ENCODE measurements at regions not wholly inside any gene's neighbourhood (a gene's known extent, or its start where the extent isn't known, plus 50 kb on each side); places are given as distances from the start of the nearest gene placed in this dataset.

- H3K27ac ChIP-seq (ENCODE audit: low read length): no peak overlapping the region
- no peaks in the 10 kb centered on the region for H3K9me3 ChIP-seq (ENCODE audit: control insufficient read depth, insufficient read depth, low read length)
- no peak overlapping the region for H3K4me3 ChIP-seq (ENCODE audit: low read length)
- DNase-seq (ENCODE audit: low read depth, low spot score): no peak
- no peaks in the 10 kb centered on the region for H3K4me1 ChIP-seq (ENCODE audit: control insufficient read depth, insufficient read depth, low read length)
- no CpG with 5 or more reads among the region's 5 CpGs for WGBS (ENCODE audit: insufficient coverage, insufficient read length)
- no peaks in the 10 kb centered on the region for H3K27me3 ChIP-seq (ENCODE audit: control insufficient read depth, insufficient read depth, low read length)
- no peaks in the 10 kb centered on the region for H3K36me3 ChIP-seq (ENCODE audit: control insufficient read depth, insufficient read depth, low read length)
Measured at GRCh38 chr10:36489611-36490228, 635.7 kb upstream of the ANKRD30A start.

DNA sequence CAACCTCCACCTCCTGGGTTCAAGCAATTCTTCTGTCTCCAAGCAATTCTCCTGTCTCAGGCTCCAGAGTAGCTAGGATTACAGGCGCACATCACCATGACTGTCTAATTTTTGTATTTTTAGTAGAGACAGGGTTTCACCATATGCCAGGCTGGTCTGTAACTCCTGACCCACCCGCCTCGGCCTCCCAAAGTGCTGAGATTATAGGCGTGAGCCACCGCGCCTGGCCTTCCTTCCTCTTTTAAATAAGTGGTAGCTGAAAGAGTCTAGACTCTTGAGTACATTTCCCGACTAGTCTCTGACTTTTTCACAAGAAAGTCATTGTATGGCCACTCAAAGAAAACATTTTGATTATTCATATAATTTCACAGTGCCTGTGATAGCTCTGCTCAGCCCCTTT lies 636.2 kb upstream of the ANKRD30A start:
- no peak overlapping the region for H3K27ac ChIP-seq (ENCODE audit: low read length)
- DNase-seq (ENCODE audit: low read depth, low spot score): no peak

GRCh38 chr10:36488579-36488978 lies 636.8 kb upstream of the ANKRD30A start:
- no CpG with 5 or more reads among the region's 4 CpGs for WGBS (ENCODE audit: insufficient coverage, insufficient read length)
- no peaks in the 10 kb centered on the region for H3K9me3 ChIP-seq (ENCODE audit: control insufficient read depth, insufficient read depth, low read length)
- no peak overlapping the region for H3K4me3 ChIP-seq (ENCODE audit: low read length)
- H3K27me3 ChIP-seq (ENCODE audit: control insufficient read depth, insufficient read depth, low read length): no peaks in the 10 kb centered on the region
- H3K36me3 ChIP-seq (ENCODE audit: control insufficient read depth, insufficient read depth, low read length): no peaks in the 10 kb centered on the region
- no peak for DNase-seq (ENCODE audit: low read depth, low spot score)
- no peak overlapping the region for H3K27ac ChIP-seq (ENCODE audit: low read length)
- no peaks in the 10 kb centered on the region for H3K4me1 ChIP-seq (ENCODE audit: control insufficient read depth, insufficient read depth, low read length)

More for the DNA sequence above, 636.2 kb upstream of the ANKRD30A start:
- Histone ChIP-seq H3K9me3 (ENCODE audit: control insufficient read depth, insufficient read depth, low read length) (no peaks in the 10 kb centered on the region), H3K4me1 (ENCODE audit: control insufficient read depth, insufficient read depth, low read length) (no peaks in the 10 kb centered on the region), H3K4me3 (ENCODE audit: low read length) (no peak overlapping the region), H3K27me3 (ENCODE audit: control insufficient read depth, insufficient read depth, low read length) (no peaks in the 10 kb centered on the region), H3K36me3 (ENCODE audit: control insufficient read depth, insufficient read depth, low read length) (no peaks in the 10 kb centered on the region)
- WGBS (ENCODE audit: insufficient coverage, insufficient read length): no CpG with 5 or more reads among the region's 7 CpGs

DNA sequence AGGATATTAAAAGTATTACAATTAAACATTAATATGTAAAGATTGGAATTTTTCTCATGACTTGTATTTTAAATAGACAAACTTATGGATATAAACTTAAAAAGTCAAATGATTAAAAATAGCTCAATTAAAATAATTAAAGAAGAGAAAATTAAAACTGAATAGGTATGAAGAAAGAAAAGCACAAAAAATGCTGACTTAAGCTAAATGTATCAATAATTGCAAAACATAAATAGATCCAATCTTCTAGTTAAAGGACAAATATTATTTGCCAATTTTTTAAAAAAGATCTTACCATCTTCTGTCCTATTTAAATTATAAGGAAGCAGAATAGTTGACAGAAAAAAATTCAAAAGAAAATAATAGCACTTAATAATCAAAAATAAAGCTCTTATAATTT lies 646.3 kb upstream of the ANKRD30A start:
- Histone ChIP-seq H3K9me3 (ENCODE audit: control insufficient read depth, insufficient read depth, low read length) (no peaks in the 10 kb centered on the region), H3K4me1 (ENCODE audit: control insufficient read depth, insufficient read depth, low read length) (no peaks in the 10 kb centered on the region), H3K27ac (ENCODE audit: low read length) (no peak overlapping the region), H3K27me3 (ENCODE audit: control insufficient read depth, insufficient read depth, low read length) (no peaks in the 10 kb centered on the region), H3K36me3 (ENCODE audit: control insufficient read depth, insufficient read depth, low read length) (no peaks in the 10 kb centered on the region), H3K4me3 (ENCODE audit: low read length) (no peak overlapping the region)
- DNase-seq (ENCODE audit: low read depth, low spot score): no peak

DNA sequence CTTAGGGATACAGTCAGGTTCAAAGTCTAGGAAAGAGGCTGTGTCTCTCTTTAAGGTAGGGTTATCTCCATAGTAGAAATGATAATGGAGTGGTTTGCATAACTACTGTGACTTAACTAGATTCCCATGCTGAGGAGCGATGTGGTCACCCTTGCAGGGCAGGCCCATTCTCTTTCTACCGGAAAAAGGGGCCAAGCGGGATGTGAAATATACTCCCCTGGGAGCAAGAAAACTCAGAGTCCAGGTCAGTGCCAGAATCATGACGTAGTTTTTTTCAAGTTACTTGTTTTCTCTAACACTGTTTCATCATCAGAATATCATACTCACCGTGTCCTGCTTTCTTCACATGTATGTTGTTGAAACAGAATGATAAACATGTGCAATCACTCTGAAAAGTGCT lies 649.0 kb upstream of the ANKRD30A start:
- WGBS (ENCODE audit: insufficient coverage, insufficient read length): no CpG with 5 or more reads among the region's 5 CpGs
- no peak for DNase-seq (ENCODE audit: low read depth, low spot score)
- Histone ChIP-seq H3K4me3 (ENCODE audit: low read length) (no peak overlapping the region), H3K9me3 (ENCODE audit: control insufficient read depth, insufficient read depth, low read length) (no peaks in the 10 kb centered on the region), H3K4me1 (ENCODE audit: control insufficient read depth, insufficient read depth, low read length) (no peaks in the 10 kb centered on the region), H3K27me3 (ENCODE audit: control insufficient read depth, insufficient read depth, low read length) (no peaks in the 10 kb centered on the region), H3K36me3 (ENCODE audit: control insufficient read depth, insufficient read depth, low read length) (no peaks in the 10 kb centered on the region), H3K27ac (ENCODE audit: low read length) (no peak overlapping the region)

- Histone ChIP-seq H3K27me3 (ENCODE audit: control insufficient read depth, insufficient read depth, low read length) (no peaks in the 10 kb centered on the region), H3K9me3 (ENCODE audit: control insufficient read depth, insufficient read depth, low read length) (no peaks in the 10 kb centered on the region), H3K4me3 (ENCODE audit: low read length) (no peak overlapping the region), H3K27ac (ENCODE audit: low read length) (no peak overlapping the region), H3K36me3 (ENCODE audit: control insufficient read depth, insufficient read depth, low read length) (no peaks in the 10 kb centered on the region), H3K4me1 (ENCODE audit: control insufficient read depth, insufficient read depth, low read length) (no peaks in the 10 kb centered on the region)
- no peak for DNase-seq (ENCODE audit: low read depth, low spot score)
- no CpG with 5 or more reads among the region's 1 CpG for WGBS (ENCODE audit: insufficient coverage, insufficient read length)
Measured at GRCh38 chr10:36475746-36476145, 649.7 kb upstream of the ANKRD30A start.

- H3K4me1 ChIP-seq (ENCODE audit: control insufficient read depth, insufficient read depth, low read length): no peaks in the 10 kb centered on the region
- H3K4me3 ChIP-seq (ENCODE audit: low read length): no peak overlapping the region
- DNase-seq (ENCODE audit: low read depth, low spot score): no peak
- no peak overlapping the region for H3K27ac ChIP-seq (ENCODE audit: low read length)
- H3K9me3 ChIP-seq (ENCODE audit: control insufficient read depth, insufficient read depth, low read length): no peaks in the 10 kb centered on the region
- no peaks in the 10 kb centered on the region for H3K27me3 ChIP-seq (ENCODE audit: control insufficient read depth, insufficient read depth, low read length)
- H3K36me3 ChIP-seq (ENCODE audit: control insufficient read depth, insufficient read depth, low read length): no peaks in the 10 kb centered on the region
- WGBS (ENCODE audit: insufficient coverage, insufficient read length): no CpG with 5 or more reads among the region's 2 CpGs
Measured at GRCh38 chr10:36474456-36474855, 650.9 kb upstream of the ANKRD30A start.

DNA sequence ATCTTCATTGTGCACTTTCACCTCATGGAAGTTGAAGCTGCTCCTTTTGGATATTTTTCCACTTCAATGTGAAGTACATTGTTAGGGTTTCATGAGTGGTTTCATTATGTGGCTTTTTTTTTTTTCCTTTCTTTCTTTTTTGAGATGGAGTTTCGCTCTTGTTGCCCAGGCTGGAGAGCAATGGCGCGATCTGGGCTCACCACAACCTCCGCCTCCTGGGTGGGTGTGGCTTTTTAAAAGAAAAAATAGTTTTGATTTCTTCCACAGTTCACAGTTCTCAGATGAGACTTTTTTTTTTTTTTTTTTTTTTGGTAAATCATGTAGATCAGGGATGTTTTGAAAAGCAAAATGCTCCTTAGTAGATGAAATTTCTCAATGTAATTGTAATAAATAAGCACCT lies 652.3 kb upstream of the ANKRD30A start:
- Histone ChIP-seq H3K27ac (ENCODE audit: low read length) (no peak overlapping the region), H3K9me3 (ENCODE audit: control insufficient read depth, insufficient read depth, low read length) (no peaks in the 10 kb centered on the region), H3K4me1 (ENCODE audit: control insufficient read depth, insufficient read depth, low read length) (no peaks in the 10 kb centered on the region), H3K4me3 (ENCODE audit: low read length) (no peak overlapping the region), H3K27me3 (ENCODE audit: control insufficient read depth, insufficient read depth, low read length) (no peaks in the 10 kb centered on the region), H3K36me3 (ENCODE audit: control insufficient read depth, insufficient read depth, low read length) (no peaks in the 10 kb centered on the region)
- WGBS (ENCODE audit: insufficient coverage, insufficient read length): no CpG with 5 or more reads among the region's 4 CpGs
- no peak for DNase-seq (ENCODE audit: low read depth, low spot score)

GRCh38 chr10:36469585-36469984 lies 655.8 kb upstream of the ANKRD30A start:
- Histone ChIP-seq H3K36me3 (ENCODE audit: control insufficient read depth, insufficient read depth, low read length) (no peaks in the 10 kb centered on the region), H3K4me3 (ENCODE audit: low read length) (no peak overlapping the region), H3K4me1 (ENCODE audit: control insufficient read depth, insufficient read depth, low read length) (no peaks in the 10 kb centered on the region), H3K27me3 (ENCODE audit: control insufficient read depth, insufficient read depth, low read length) (no peaks in the 10 kb centered on the region), H3K9me3 (ENCODE audit: control insufficient read depth, insufficient read depth, low read length) (no peaks in the 10 kb centered on the region), H3K27ac (ENCODE audit: low read length) (no peak overlapping the region)
- DNase-seq (ENCODE audit: low read depth, low spot score): no peak
- no CpG with 5 or more reads among the region's 2 CpGs for WGBS (ENCODE audit: insufficient coverage, insufficient read length)

- H3K27me3 ChIP-seq (ENCODE audit: control insufficient read depth, insufficient read depth, low read length): no peaks in the 10 kb centered on the region
- H3K27ac ChIP-seq (ENCODE audit: low read length): no peak overlapping the region
- H3K9me3 ChIP-seq (ENCODE audit: control insufficient read depth, insufficient read depth, low read length): no peaks in the 10 kb centered on the region
- WGBS (ENCODE audit: insufficient coverage, insufficient read length): no CpG with 5 or more reads among the region's 3 CpGs
- no peak overlapping the region for H3K4me3 ChIP-seq (ENCODE audit: low read length)
- no peak for DNase-seq (ENCODE audit: low read depth, low spot score)
- H3K36me3 ChIP-seq (ENCODE audit: control insufficient read depth, insufficient read depth, low read length): no peaks in the 10 kb centered on the region
- H3K4me1 ChIP-seq (ENCODE audit: control insufficient read depth, insufficient read depth, low read length): no peaks in the 10 kb centered on the region
Measured at GRCh38 chr10:36468620-36469019, 656.8 kb upstream of the ANKRD30A start.

- Histone ChIP-seq H3K4me3 (ENCODE audit: low read length) (no peak overlapping the region), H3K27ac (ENCODE audit: low read length) (no peak overlapping the region), H3K27me3 (ENCODE audit: control insufficient read depth, insufficient read depth, low read length) (no peaks in the 10 kb centered on the region), H3K36me3 (ENCODE audit: control insufficient read depth, insufficient read depth, low read length) (no peaks in the 10 kb centered on the region), H3K9me3 (ENCODE audit: control insufficient read depth, insufficient read depth, low read length) (no peaks in the 10 kb centered on the region), H3K4me1 (ENCODE audit: control insufficient read depth, insufficient read depth, low read length) (no peaks in the 10 kb centered on the region)
- no CpG with 5 or more reads among the region's 3 CpGs for WGBS (ENCODE audit: insufficient coverage, insufficient read length)
- DNase-seq (ENCODE audit: low read depth, low spot score): no peak
Measured at GRCh38 chr10:36465604-36466379, 659.6 kb upstream of the ANKRD30A start.

Measured in iPS DF 6.9 (cell line).